ENCODE measurements at regions not wholly inside any gene's neighbourhood (a gene's known extent, or its start where the extent isn't known, plus 50 kb on each side); places are given as distances from the start of the nearest gene placed in this dataset.

DNA sequence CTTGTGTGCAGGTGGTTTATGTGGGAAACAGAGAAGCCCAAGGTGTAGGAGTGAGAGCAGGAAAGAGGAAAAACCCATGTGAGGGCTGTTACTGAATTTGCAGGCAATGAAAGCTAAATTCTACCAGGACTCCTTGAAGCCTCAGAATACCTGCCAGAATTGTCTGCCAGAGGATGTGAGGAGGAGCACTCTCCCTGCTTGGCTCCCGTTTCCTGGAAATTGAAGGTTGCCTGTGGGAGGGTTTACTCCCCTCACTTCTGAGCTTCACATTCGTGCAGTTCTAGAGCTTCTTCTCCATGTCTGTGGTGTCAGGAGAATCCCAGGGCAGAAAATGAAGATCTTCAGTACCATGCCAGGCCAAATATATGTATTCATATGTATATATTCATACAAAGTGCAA lies 220.8 kb upstream of the ZP4 start:
- H3K36me3 ChIP-seq, result no peaks in the 10 kb centered on the region
- 35 to 52% methylated on average over 2 of the region's 2 CpGs for WGBS, 2 donors
- TF ChIP-seq, protein P1, sequence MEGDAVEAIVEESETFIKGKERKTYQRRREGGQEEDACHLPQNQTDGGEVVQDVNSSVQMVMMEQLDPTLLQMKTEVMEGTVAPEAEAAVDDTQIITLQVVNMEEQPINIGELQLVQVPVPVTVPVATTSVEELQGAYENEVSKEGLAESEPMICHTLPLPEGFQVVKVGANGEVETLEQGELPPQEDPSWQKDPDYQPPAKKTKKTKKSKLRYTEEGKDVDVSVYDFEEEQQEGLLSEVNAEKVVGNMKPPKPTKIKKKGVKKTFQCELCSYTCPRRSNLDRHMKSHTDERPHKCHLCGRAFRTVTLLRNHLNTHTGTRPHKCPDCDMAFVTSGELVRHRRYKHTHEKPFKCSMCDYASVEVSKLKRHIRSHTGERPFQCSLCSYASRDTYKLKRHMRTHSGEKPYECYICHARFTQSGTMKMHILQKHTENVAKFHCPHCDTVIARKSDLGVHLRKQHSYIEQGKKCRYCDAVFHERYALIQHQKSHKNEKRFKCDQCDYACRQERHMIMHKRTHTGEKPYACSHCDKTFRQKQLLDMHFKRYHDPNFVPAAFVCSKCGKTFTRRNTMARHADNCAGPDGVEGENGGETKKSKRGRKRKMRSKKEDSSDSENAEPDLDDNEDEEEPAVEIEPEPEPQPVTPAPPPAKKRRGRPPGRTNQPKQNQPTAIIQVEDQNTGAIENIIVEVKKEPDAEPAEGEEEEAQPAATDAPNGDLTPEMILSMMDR (IDR thresholded peaks at IDR 0.05), result no peak
- H3K27me3 ChIP-seq, result no peaks in the 10 kb centered on the region
- no peak for DNase-seq
- H3K4me1 ChIP-seq, result no peaks in the 10 kb centered on the region
- H3K9me3 ChIP-seq, result no peaks in the 10 kb centered on the region
- no peak overlapping the region for H3K4me3 ChIP-seq
- H3K27ac ChIP-seq, result no peak overlapping the region
- ATAC-seq, result no peak
- intact Hi-C loops (cut with DNase I), result no loop called here

DNA sequence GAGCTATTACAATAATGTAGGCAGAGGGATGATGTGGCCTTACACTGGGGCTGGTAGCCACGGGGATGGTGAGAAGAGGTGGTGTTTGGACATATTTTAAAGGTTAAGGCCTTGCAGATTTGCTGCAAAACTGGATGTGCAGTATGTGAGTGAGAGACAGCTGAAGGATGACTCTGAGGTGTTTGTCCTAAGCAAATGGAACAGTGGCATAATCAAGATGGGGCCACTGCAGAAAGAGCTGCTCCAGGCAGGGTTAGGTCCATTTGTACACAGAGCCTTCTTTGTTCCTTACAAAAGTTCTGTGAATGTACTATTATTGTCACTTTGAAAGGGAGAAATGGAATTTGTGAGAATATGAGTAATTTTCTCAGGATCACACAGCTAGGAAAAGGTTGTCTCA lies 220.4 kb upstream of the ZP4 start:
- Histone ChIP-seq H3K27ac (no peak overlapping the region), H3K4me3 (no peak overlapping the region), H3K36me3 (no peaks in the 10 kb centered on the region), H3K9me3 (no peaks in the 10 kb centered on the region), H3K4me1 (no peaks in the 10 kb centered on the region), H3K27me3 (no peaks in the 10 kb centered on the region)
- ATAC-seq, result no peak
- TF ChIP-seq, protein P1 (IDR thresholded peaks at IDR 0.05), result no peak
- no peak for DNase-seq
- WGBS, 2 donors, result 44 to 53% methylated on average over 1 of the region's 1 CpG
- intact Hi-C loops (cut with DNase I), result no loop called here

DNA sequence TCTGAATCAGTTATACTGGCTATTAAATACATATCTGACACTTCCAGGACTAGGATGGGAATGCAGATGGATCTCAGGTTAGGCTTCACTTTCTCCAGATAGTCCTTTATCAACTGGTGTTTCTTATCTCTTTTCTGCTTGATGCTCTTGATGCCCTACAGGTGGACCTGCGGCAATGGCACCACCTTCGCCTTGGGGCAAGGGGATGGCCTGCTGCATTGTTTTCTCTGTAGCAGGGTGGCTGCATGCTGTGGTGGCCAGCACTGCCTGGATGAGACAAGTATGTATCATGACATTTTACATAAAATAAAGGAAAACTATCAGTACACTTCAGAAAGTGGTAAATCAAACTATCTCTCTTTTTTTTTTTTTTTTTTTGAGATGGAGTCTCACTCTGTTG lies 217.7 kb upstream of the ZP4 start:
- Histone ChIP-seq H3K27ac (no peak overlapping the region), H3K27me3 (no peaks in the 10 kb centered on the region), H3K4me1 (no peaks in the 10 kb centered on the region), H3K9me3 (peaks cover 0 to 7% (median 0%) of the 10 kb centered on the region in 11 donors), H3K36me3 (no peaks in the 10 kb centered on the region), H3K4me3 (no peak overlapping the region)
- ATAC-seq (no peak), DNase-seq (no peak)
- intact Hi-C loops (cut with DNase I), result no loop called here
- WGBS, 2 donors, result 79 to 80% methylated on average over 2 of the region's 2 CpGs
- TF ChIP-seq, protein P1 (IDR thresholded peaks at IDR 0.05), result no peak

DNA sequence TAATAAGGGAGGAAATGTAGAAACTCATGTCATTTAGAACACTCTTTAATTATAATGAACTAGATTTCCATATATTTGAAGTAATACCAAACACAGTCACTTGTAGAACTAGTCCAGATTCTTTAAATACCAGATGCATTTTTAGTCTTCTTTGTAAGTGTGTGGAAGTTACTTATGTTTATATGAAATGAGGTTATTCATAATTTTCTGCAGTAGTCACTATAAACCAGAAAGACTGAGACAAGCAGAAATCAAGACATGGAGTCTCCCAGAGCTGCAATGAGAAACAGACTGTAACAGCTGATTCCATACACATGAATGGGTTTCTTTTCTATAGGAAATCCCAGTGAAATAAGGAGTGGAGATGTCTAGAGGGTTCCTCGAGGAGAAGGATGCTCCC lies 216.6 kb upstream of the ZP4 start:
- DNase-seq (no peak), ATAC-seq (no peak)
- WGBS, 2 donors, result 44 to 58% methylated on average over 1 of the region's 1 CpG

More for the DNA sequence above, 216.6 kb upstream of the ZP4 start:
- Histone ChIP-seq H3K27me3 (no peaks in the 10 kb centered on the region), H3K9me3 (peaks cover 0 to 8% (median 0%) of the 10 kb centered on the region in 11 donors), H3K36me3 (no peaks in the 10 kb centered on the region), H3K4me1 (no peaks in the 10 kb centered on the region), H3K4me3 (no peak overlapping the region), H3K27ac (no peak overlapping the region)
- intact Hi-C loops (cut with DNase I), result no loop called here
- TF ChIP-seq, protein P1 (IDR thresholded peaks at IDR 0.05), result no peak

All from heart right ventricle (tissue), 16 donors.